ENCODE measurements at regions not wholly inside any gene's neighbourhood (a gene's known extent, or its start where the extent isn't known, plus 50 kb on each side); places are given as distances from the start of the nearest gene placed in this dataset.

DNA sequence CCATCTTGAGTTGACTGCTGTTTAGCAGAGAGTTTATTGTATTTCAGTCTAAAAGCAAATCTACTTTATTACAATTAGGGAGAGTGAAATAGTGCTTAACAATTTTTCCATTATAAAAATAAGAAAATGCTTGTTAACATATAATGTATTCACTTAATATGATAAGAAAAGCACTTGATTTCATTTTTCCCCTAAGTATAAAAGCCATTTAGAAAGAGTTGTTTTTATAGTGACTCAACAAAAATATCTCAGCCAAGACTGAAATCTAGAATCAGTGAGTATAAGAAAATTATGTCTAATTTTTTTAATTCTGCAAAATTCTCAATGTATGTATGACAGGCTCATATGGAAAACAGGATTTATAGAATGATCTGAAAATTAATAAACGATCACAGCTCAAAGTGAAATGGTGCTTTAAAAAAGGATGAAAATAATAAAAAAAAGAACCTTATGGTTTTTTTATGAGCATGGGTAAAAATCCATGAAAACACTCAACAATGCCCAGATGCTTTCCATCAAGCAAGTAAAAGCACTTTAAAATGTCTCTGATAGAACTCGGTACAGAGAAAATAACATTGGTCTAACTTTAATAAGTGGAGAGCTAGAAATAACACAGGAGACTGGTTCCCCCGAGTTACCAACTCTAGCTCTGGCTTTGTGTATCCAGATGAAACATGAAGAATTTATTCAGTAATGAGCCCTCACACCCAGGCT is 1057.8 kb upstream of the WWC1 start:
- DNase-seq = no peak

- no peak for DNase-seq
These were observed 1049.9 kb upstream of the WWC1 start for GRCh38 chr5:167241436-167242067.

- DNase-seq = no peak
These were observed 1048.7 kb upstream of the WWC1 start for GRCh38 chr5:167242701-167243100.

DNA sequence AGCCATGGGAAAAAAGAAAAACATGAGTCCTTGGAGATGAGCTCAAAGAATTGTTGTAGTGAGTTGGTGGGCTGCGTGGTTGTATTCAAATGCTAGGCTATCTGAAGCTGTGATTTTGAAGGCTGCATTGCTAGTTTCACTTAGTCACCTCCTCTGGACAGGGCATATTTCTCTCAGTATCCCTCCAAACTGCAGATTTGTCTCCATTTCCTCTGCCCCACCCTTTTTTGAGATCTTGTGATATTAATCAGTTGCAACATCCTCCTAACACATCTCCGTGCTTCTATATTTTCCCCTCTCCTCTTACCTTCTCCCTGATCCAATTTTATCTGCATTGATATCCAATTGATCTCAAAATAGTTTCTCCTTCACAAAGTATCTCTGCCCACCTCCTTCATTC is 1048.0 kb upstream of the WWC1 start:
- no peak for DNase-seq

- no peak for DNase-seq
These were observed 1046.9 kb upstream of the WWC1 start for GRCh38 chr5:167244583-167244982.

DNA sequence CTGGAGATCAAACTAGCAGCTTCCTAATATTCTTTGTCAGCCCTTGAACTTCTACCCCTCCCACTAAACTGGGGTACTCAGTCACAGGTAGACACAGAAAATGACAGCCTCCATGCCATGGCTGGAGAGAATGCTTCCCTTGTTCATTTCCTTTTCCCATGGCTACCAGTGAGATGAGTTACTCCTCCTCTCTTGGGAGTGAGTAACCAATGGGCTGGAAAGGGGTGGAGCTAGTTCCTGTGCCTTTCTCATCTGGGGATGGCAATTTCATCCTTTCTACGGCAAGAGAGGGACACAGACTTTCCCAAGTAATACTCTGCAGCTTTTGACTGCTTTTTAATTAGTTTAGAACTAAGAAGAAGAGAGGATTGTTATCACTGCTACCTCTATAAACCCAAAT is 1045.6 kb upstream of the WWC1 start:
- DNase-seq = no peak

- no peak for DNase-seq
These were observed 1043.6 kb upstream of the WWC1 start for GRCh38 chr5:167247816-167248215.

GRCh38 chr5:167248257-167248656 is 1043.2 kb upstream of the WWC1 start:
- no peak for DNase-seq

GRCh38 chr5:167250996-167251395 is 1040.4 kb upstream of the WWC1 start:
- no peak for DNase-seq

DNA sequence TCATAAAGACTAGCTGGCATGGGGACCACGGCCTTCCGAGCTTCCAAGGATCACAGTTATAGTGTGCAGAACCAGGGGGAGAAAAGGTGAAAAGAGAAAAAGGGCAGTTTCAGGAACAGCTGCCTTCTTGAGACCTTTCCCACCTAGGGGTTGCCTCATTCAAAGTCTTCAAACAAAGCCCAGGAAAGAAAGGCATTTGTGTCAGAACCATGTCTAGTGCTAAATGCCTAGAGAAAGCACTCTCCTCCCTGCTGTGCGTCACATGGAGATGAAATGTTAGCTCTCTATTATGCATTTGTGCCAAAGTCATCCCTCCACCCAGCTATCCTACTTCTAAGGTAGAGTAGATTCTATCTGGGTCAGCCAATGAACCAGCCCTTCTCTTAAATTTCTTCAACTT is 1037.3 kb upstream of the WWC1 start:
- DNase-seq = no peak

GRCh38 chr5:167255926-167256325 is 1035.5 kb upstream of the WWC1 start:
- DNase-seq = no peak

DNA sequence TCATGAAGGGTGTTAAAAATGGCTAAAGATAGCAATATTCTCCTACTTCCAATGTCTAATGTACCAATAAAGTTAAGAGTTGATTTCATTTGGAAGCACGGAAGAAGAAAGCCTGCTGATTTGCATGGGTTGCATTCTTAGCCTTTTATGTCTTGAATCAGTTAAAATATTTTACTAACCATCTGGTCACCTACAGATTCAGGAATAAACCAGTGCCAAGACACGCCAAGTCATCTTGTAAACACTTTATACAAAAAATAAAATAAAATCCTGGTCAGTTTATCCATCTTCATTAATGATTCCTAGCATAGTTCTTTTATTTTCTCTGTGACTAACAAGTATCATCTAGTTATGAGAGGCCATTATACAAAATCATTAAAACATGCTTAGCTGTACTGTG is 1031.6 kb upstream of the WWC1 start:
- DNase-seq = no peak

GRCh38 chr5:167261309-167262100 is 1029.9 kb upstream of the WWC1 start:
- DNase-seq = no peak

GRCh38 chr5:167263185-167263584 is 1028.3 kb upstream of the WWC1 start:
- no peak for DNase-seq

DNA sequence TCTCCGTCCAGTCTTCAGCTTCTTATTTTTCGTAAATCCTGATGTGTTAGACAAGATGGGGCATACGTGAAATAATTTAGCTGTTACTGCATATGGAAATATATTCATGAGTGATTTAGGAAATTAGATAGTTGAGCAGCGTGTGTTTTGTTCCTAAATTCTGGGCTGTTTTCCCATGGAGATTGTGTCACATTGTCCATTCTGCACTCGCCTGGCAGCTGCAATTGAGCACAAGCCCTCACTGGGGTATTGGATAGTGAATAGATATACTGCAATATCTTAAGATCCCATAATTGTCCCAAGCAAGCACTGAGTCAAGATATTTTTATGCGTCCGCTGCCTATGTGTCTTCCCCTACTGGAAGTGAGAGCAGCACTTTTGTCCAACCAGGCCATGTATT is 1027.1 kb upstream of the WWC1 start:
- no peak for DNase-seq

- no peak for DNase-seq
These were observed 1023.1 kb upstream of the WWC1 start for GRCh38 chr5:167268337-167268736.

- no peak for DNase-seq
These were observed 1022.3 kb upstream of the WWC1 start for GRCh38 chr5:167269146-167269545.

DNA sequence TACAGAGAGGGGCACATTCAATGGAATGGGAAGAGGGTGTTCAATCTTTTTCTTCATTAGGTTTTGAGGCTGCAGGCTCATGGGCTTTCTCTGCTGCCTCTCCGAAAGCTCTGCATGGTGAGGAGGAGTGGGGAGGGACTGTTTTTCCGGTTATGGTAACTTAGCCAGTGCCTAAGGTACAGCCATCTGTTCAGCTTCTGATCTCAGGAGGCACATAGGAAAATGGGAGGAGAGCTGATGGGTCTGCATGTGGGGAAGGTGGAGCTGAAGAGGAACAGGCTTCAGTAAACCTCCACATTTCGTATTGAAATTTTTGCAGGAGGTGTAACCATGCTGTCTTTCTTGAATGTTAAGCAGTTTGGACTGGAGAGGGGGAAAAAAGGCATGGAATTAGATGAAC is 1020.4 kb upstream of the WWC1 start:
- no peak for DNase-seq

DNA sequence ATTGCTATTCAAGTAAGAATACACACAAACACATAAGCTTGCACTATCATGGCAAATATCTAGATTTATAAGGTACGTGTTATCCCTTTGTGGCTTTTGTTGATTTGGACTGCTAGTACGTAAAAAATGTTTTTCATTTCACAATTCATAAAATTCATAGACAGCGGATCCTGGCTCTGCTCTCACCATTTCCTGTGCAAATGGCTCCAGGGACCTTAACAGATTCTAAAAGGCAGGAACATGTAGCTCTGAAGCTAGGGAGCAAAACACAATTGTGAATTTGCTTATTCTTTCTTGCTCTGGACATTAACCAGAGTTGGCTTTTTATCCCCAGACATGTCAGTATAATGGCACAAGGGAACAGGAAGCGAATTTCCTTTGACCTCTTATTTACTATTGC is 1019.9 kb upstream of the WWC1 start:
- DNase-seq = no peak

- DNase-seq = no peak
These were observed 1011.3 kb upstream of the WWC1 start for GRCh38 chr5:167280111-167280510.

GRCh38 chr5:167281925-167282324 is 1009.5 kb upstream of the WWC1 start:
- no peak for DNase-seq

DNA sequence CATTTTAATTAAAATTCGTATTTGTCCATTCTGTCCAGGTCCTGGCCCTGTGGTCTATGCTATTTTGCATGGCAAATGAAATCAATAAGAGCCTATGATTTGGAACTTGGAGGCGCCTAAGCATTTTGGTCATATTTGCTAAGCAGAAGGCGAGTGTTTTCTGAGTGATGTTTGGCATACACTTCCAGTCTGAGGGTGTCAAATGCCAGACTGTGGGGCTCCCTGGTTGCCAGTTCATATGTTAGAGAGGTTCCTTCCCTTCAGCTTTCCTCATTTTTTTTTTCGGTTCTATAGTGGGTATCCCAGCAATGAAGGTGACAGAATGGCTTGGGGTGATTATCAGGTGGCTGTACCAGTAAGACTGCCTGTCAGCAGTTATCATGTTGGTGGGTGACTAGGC is 1007.8 kb upstream of the WWC1 start:
- DNase-seq = no peak

- no peak for DNase-seq
These were observed 1007.1 kb upstream of the WWC1 start for GRCh38 chr5:167284222-167284890.

- no peak for DNase-seq
These were observed 1005.9 kb upstream of the WWC1 start for GRCh38 chr5:167285591-167285990.
